K562 (cell line): ENCODE measurements at regions not wholly inside any gene's neighbourhood (a gene's known extent, or its start where the extent isn't known, plus 50 kb on each side); places are given as distances from the start of the nearest gene placed in this dataset.

Source experiments
- CEBPZ ChIP-seq: fragments of 150-350 bp; IDR thresholded peaks from 2 replicates; pipeline ENCODE4 v1.6.1; 2014; ENCODE audit warnings: low read depth, mild to moderate bottlenecking, low read length, borderline replicate concordance
- DMBX1 ChIP-seq: fragments of 250-450 bp; sonication (Bioruptor Pico); IDR thresholded peaks from 2 replicates; pipeline ENCODE4 v1.8.0; 2022; ENCODE audit warnings: inconsistent platforms, mild to moderate bottlenecking, moderate library complexity, borderline replicate concordance
- DNMT1 ChIP-seq: fragments of 450-650 bp; IDR thresholded peaks from 2 replicates; pipeline ENCODE4 v1.6.1; 2016; ENCODE audit warnings: antibody characterized with exemption, mild to moderate bottlenecking
- E2F6 ChIP-seq, 2 experiments: IDR thresholded peaks; 2 replicates each; pipeline ENCODE4 v1.6.1; 2011; ENCODE audit warnings: borderline replicate concordance in 1 of 2, control low read depth in 1 of 2, low read depth in 1 of 2, low read length in 1 of 2, mild to moderate bottlenecking in 1 of 2, mixed read lengths in 1 of 2, moderate library complexity in 1 of 2; ENCODE audit not compliant: insufficient read depth in 1 of 2, insufficient read length in 1 of 2, poor library complexity in 1 of 2, severe bottlenecking in 1 of 2; ENCODE audit errors: extremely low read depth in 1 of 2
- E4F1 ChIP-seq: fragments of 250-450 bp; sonication (Bioruptor Pico); IDR thresholded peaks from 2 replicates; pipeline ENCODE4 v1.5.0; 2021; ENCODE audit warnings: mild to moderate bottlenecking, borderline replicate concordance
- HDAC6 ChIP-seq: IDR thresholded peaks from 2 replicates; pipeline ENCODE4 v1.6.1; 2012; ENCODE audit warnings: low read depth, mild to moderate bottlenecking, control low read depth, inconsistent platforms, low read length, moderate library complexity
- KAT8 ChIP-seq: fragments of 450-650 bp; IDR thresholded peaks from 2 replicates; pipeline ENCODE4 v1.6.1; 2016; ENCODE audit warnings: low read depth, mild to moderate bottlenecking
- MTF1 ChIP-seq: fragments of 250-450 bp; sonication (Bioruptor Pico); IDR thresholded peaks from 2 replicates; pipeline ENCODE4 v1.9.0; 2021; ENCODE audit warnings: moderate library complexity, mild to moderate bottlenecking, inconsistent platforms, borderline replicate concordance
- POLR2AphosphoS5 ChIP-seq: IDR thresholded peaks from 2 replicates; pipeline ENCODE4 v1.6.1; 2011; ENCODE audit warnings: mild to moderate bottlenecking, low read depth, low read length, moderate library complexity; ENCODE audit not compliant: control insufficient read depth, insufficient read depth
- PRPF4 ChIP-seq: fragments of 200-400 bp; formaldehyde crosslinking; IDR thresholded peaks from one replicate; pipeline ENCODE4 v1.6.1; 2017; ENCODE audit warnings: low read length, low read depth, mild to moderate bottlenecking; ENCODE audit not compliant: insufficient read depth, poor library complexity, severe bottlenecking
- SRSF1 ChIP-seq: fragments of 200-400 bp; formaldehyde crosslinking; IDR thresholded peaks from 2 replicates; pipeline ENCODE4 v1.6.1; 2017; ENCODE audit warnings: mild to moderate bottlenecking, low read depth, low read length, moderate library complexity
- ZFP1 ChIP-seq: fragments of 450-650 bp; formaldehyde crosslinking; IDR thresholded peaks from 2 replicates; pipeline ENCODE4 v1.4.0; 2020; ENCODE audit warnings: mild to moderate bottlenecking, mixed read lengths
- ZNF143 ChIP-seq: sonication (generic); formaldehyde crosslinking; IDR thresholded peaks from 2 replicates; pipeline ENCODE4 v1.9.0; 2022; ENCODE audit warnings: mild to moderate bottlenecking, missing genetic modification reagents
- ZNF57 ChIP-seq: fragments of 450-650 bp; formaldehyde crosslinking; IDR thresholded peaks from 2 replicates; pipeline ENCODE4 v1.4.0; 2020; ENCODE audit warnings: mild to moderate bottlenecking, moderate library complexity
- ZNF592 ChIP-seq: fragments of 450-650 bp; IDR thresholded peaks from 2 replicates; pipeline ENCODE4 v1.6.1; 2017; ENCODE audit warnings: antibody characterized with exemption, mild to moderate bottlenecking

GRCh38 chr6:27825025-27825793, 87.0 kb downstream of the OR2B2 start (continued):
- no peak for TF ChIP-seq ZNF57 (CRISPR knock-in tag)
- TF ChIP-seq E4F1, result no peak
- TF ChIP-seq ZFP1 (CRISPR knock-in tag), result no peak
- TF ChIP-seq ZNF592, result no peak
- TF ChIP-seq DNMT1, result no peak
- no peak for TF ChIP-seq E2F6 (IDR thresholded peaks at IDR 0.05; ENCODE audit: borderline replicate concordance in 1 of 2, extremely low read depth in 1 of 2, insufficient read depth in 1 of 2, insufficient read length in 1 of 2, low read depth in 1 of 2, low read length in 1 of 2, poor library complexity in 1 of 2, severe bottlenecking in 1 of 2)
- TF ChIP-seq SRSF1, result no peak
- peak; percentile 48 for TF ChIP-seq PRPF4
- TF ChIP-seq CEBPZ, result no peak
- TF ChIP-seq KAT8, result no peak
- peak; percentile 57 for TF ChIP-seq POLR2AphosphoS5
- no peak for TF ChIP-seq HDAC6
- no peak for TF ChIP-seq DMBX1
- no peak for TF ChIP-seq MTF1 (CRISPR knock-in tag)
- no peak for TF ChIP-seq ZNF143
